ENCODE measurements at regions not wholly inside any gene's neighbourhood (a gene's known extent, or its start where the extent isn't known, plus 50 kb on each side); places are given as distances from the start of the nearest gene placed in this dataset.

- Histone ChIP-seq H3K79me2 (ENCODE audit: insufficient read depth, low read depth, low read length) (no peaks in the 10 kb centered on the region), H4K20me1 (ENCODE audit: insufficient read depth, low read length) (no peaks in the 10 kb centered on the region), H3K4me1 (ENCODE audit: insufficient read depth, low read length, poor library complexity, severe bottlenecking) (no peaks in the 10 kb centered on the region), H2AFZ (ENCODE audit: low read length) (no peak overlapping the region), H3K9me3 (ENCODE audit: low read length) (no peaks in the 10 kb centered on the region), H3K9me2 (ENCODE audit: insufficient read depth, low read length) (no peaks in the 10 kb centered on the region), H3K4me3 (ENCODE audit: low read depth, low read length, poor library complexity, severe bottlenecking) (no peak overlapping the region), H3K4me2 (ENCODE audit: low read length) (no peak overlapping the region), H3K27ac (ENCODE audit: low read depth, low read length, poor library complexity, severe bottlenecking) (no peak overlapping the region), H3K36me3 (ENCODE audit: insufficient read depth, low read length) (no peaks in the 10 kb centered on the region)
- CTCF ChIA-PET (ENCODE audit: unreplicated experiment): no interaction called here
- POLR2A ChIA-PET: interaction anchor here (0.6 kb wide), 1 partner anchor 828 kb away, joined by 3 read pairs; no protein-coding TSS in a partner anchor
- BruUV-seq (replicated peaks): no TSS peak
- DNase-seq (ENCODE audit: low spot score): no peak
- intact Hi-C loops (cut with micrococcal nuclease; ENCODE audit: unreplicated experiment): no loop called here
- TF ChIP-seq CTCF (conservative IDR thresholded peaks at IDR 0.05; ENCODE audit: low read length): no peak
Measured at GRCh38 chr18:51753365-51754057, 556.0 kb upstream of the MEX3C start.

DNA sequence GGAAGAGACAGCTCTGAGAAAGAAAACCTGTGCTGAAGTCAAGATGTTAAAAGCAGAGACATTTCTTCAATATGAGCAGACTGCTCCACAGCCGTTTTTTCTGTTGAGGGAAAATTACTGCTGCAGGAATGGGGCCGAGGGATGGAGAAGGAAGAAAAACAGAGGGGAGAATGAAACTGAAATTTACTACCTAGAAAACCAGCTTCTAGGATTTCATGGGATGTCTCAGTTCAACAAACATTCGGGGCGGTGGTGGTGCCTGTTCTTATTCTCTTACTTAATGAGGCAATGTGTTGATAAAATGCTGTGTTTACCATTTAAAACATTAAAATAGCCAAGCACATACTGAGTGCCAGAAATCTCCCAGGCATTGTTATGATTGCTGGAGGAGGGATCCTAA lies 557.1 kb upstream of the MEX3C start:
- H3K9me3 ChIP-seq (ENCODE audit: low read length): no peaks in the 10 kb centered on the region
- ChIA-PET POLR2A (interaction anchor here (0.6 kb wide), 1 partner anchor 682 kb away, joined by 3 read pairs; no protein-coding TSS in a partner anchor), CTCF (ENCODE audit: unreplicated experiment) (no interaction called here)
- TF ChIP-seq CTCF (conservative IDR thresholded peaks at IDR 0.05; ENCODE audit: low read length) (no peak), EZH2phosphoT487 (IDR thresholded peaks at IDR 0.05; ENCODE audit: borderline replicate concordance, low read depth, low read length) (no peak)
- no peak overlapping the region for H2AFZ ChIP-seq (ENCODE audit: low read length)
- BruUV-seq (replicated peaks): no TSS peak
- no peaks in the 10 kb centered on the region for H3K36me3 ChIP-seq (ENCODE audit: insufficient read depth, low read length)
- intact Hi-C loops (cut with micrococcal nuclease; ENCODE audit: unreplicated experiment): no loop called here
- no peaks in the 10 kb centered on the region for H4K20me1 ChIP-seq (ENCODE audit: insufficient read depth, low read length)
- H3K79me2 ChIP-seq (ENCODE audit: insufficient read depth, low read depth, low read length): no peaks in the 10 kb centered on the region
- no peak overlapping the region for H3K27ac ChIP-seq (ENCODE audit: low read depth, low read length, poor library complexity, severe bottlenecking)
- no peaks in the 10 kb centered on the region for H3K9me2 ChIP-seq (ENCODE audit: insufficient read depth, low read length)
- H3K4me2 ChIP-seq (ENCODE audit: low read length): no peak overlapping the region
- no peak for DNase-seq (ENCODE audit: low spot score)
- no peak overlapping the region for H3K4me3 ChIP-seq (ENCODE audit: low read depth, low read length, poor library complexity, severe bottlenecking)
- H3K4me1 ChIP-seq (ENCODE audit: insufficient read depth, low read length, poor library complexity, severe bottlenecking): no peaks in the 10 kb centered on the region

GRCh38 chr18:51757255-51757924 lies 559.9 kb upstream of the MEX3C start:
- no peak overlapping the region for H3K27ac ChIP-seq (ENCODE audit: low read depth, low read length, poor library complexity, severe bottlenecking)
- DNase-seq (ENCODE audit: low spot score): no peak
- H3K4me1 ChIP-seq (ENCODE audit: insufficient read depth, low read length, poor library complexity, severe bottlenecking): no peaks in the 10 kb centered on the region
- ChIA-PET POLR2A (interaction anchor here (0.7 kb wide), 1 partner anchor 667 kb away, joined by 4 read pairs; no protein-coding TSS in a partner anchor), CTCF (ENCODE audit: unreplicated experiment) (no interaction called here)
- no peak for TF ChIP-seq EZH2phosphoT487 (IDR thresholded peaks at IDR 0.05; ENCODE audit: borderline replicate concordance, low read depth, low read length)
- TF ChIP-seq CTCF (conservative IDR thresholded peaks at IDR 0.05; ENCODE audit: low read length): no peak
- H2AFZ ChIP-seq (ENCODE audit: low read length): no peak overlapping the region
- no TSS peak for BruUV-seq (replicated peaks)
- intact Hi-C loops (cut with micrococcal nuclease; ENCODE audit: unreplicated experiment): no loop called here
- no peaks in the 10 kb centered on the region for H3K9me2 ChIP-seq (ENCODE audit: insufficient read depth, low read length)
- H4K20me1 ChIP-seq (ENCODE audit: insufficient read depth, low read length): no peaks in the 10 kb centered on the region
- no peaks in the 10 kb centered on the region for H3K9me3 ChIP-seq (ENCODE audit: low read length)
- H3K4me2 ChIP-seq (ENCODE audit: low read length): no peak overlapping the region
- H3K4me3 ChIP-seq (ENCODE audit: low read depth, low read length, poor library complexity, severe bottlenecking): no peak overlapping the region
- no peaks in the 10 kb centered on the region for H3K36me3 ChIP-seq (ENCODE audit: insufficient read depth, low read length)
- H3K79me2 ChIP-seq (ENCODE audit: insufficient read depth, low read depth, low read length): no peaks in the 10 kb centered on the region

Measured in OCI-LY7 (cell line).